ENCODE measurements at regions not wholly inside any gene's neighbourhood (a gene's known extent, or its start where the extent isn't known, plus 50 kb on each side); places are given as distances from the start of the nearest gene placed in this dataset.

GRCh38 chr2:123371535-123371934, 653.6 kb upstream of the CNTNAP5 start:
- Histone ChIP-seq H3K9ac (ENCODE audit: low read length in 3 of 3) (no peak overlapping the region), H3K4me1 (ENCODE audit: control insufficient read depth in 2 of 3, insufficient read depth in 2 of 3, low read depth in 1 of 3, low read length in 3 of 3) (no peaks in the 10 kb centered on the region), H3K9me3 (ENCODE audit: control insufficient read depth in 2 of 3, insufficient read depth in 1 of 3, low read length in 3 of 3) (no peaks in the 10 kb centered on the region), H3K27ac (ENCODE audit: low read depth in 2 of 2, low read length in 2 of 2) (no peak overlapping the region), H3K27me3 (ENCODE audit: control insufficient read depth, insufficient read depth, low read length) (no peaks in the 10 kb centered on the region), H3K4me3 (ENCODE audit: low read length in 3 of 3) (no peak overlapping the region), H3K36me3 (ENCODE audit: control insufficient read depth in 2 of 3, insufficient read depth in 3 of 3, low read length in 3 of 3) (no peaks in the 10 kb centered on the region)
- DNase-seq (no peak), FAIRE-seq (no peak)
- intact Hi-C loops (cut with DNase I): no loop called here
- no peak for TF ChIP-seq CTCF (IDR thresholded peaks at IDR 0.05; ENCODE audit: borderline replicate concordance, extremely low read depth, insufficient read depth)

- no peak overlapping the region for H3K9ac ChIP-seq (ENCODE audit: low read length in 3 of 3)
- H3K27ac ChIP-seq (ENCODE audit: low read depth in 2 of 2, low read length in 2 of 2): no peak overlapping the region
- DNase-seq (peak in 4 of 5 donors; percentile 23 to 49 (median 36)), FAIRE-seq (no peak)
- no peaks in the 10 kb centered on the region for H3K36me3 ChIP-seq (ENCODE audit: control insufficient read depth in 2 of 3, insufficient read depth in 3 of 3, low read length in 3 of 3)
- H3K9me3 ChIP-seq (ENCODE audit: control insufficient read depth in 2 of 3, insufficient read depth in 1 of 3, low read length in 3 of 3): no peaks in the 10 kb centered on the region
- intact Hi-C loops (cut with DNase I): no loop called here
- H3K4me1 ChIP-seq (ENCODE audit: control insufficient read depth in 2 of 3, insufficient read depth in 2 of 3, low read depth in 1 of 3, low read length in 3 of 3): no peaks in the 10 kb centered on the region
- TF ChIP-seq CTCF (IDR thresholded peaks at IDR 0.05; ENCODE audit: borderline replicate concordance, extremely low read depth, insufficient read depth): no peak
- no peak overlapping the region for H3K4me3 ChIP-seq (ENCODE audit: low read length in 3 of 3)
- H3K27me3 ChIP-seq (ENCODE audit: control insufficient read depth, insufficient read depth, low read length): no peaks in the 10 kb centered on the region
Measured at GRCh38 chr2:123380370-123380935, 644.6 kb upstream of the CNTNAP5 start.

GRCh38 chr2:123415678-123416077, 609.4 kb upstream of the CNTNAP5 start:
- Histone ChIP-seq H3K4me3 (ENCODE audit: low read length in 3 of 3) (no peak overlapping the region), H3K9ac (ENCODE audit: low read length in 3 of 3) (no peak overlapping the region), H3K27me3 (ENCODE audit: control insufficient read depth, insufficient read depth, low read length) (no peaks in the 10 kb centered on the region), H3K9me3 (ENCODE audit: control insufficient read depth in 2 of 3, insufficient read depth in 1 of 3, low read length in 3 of 3) (no peaks in the 10 kb centered on the region), H3K27ac (ENCODE audit: low read depth in 2 of 2, low read length in 2 of 2) (no peak overlapping the region), H3K36me3 (ENCODE audit: control insufficient read depth in 2 of 3, insufficient read depth in 3 of 3, low read length in 3 of 3) (no peaks in the 10 kb centered on the region), H3K4me1 (ENCODE audit: control insufficient read depth in 2 of 3, insufficient read depth in 2 of 3, low read depth in 1 of 3, low read length in 3 of 3) (no peaks in the 10 kb centered on the region)
- DNase-seq (no peak), FAIRE-seq (no peak)
- intact Hi-C loops (cut with DNase I): no loop called here
- TF ChIP-seq CTCF (IDR thresholded peaks at IDR 0.05; ENCODE audit: borderline replicate concordance, extremely low read depth, insufficient read depth): no peak

- DNase-seq: no peak
- no peak overlapping the region for H3K4me3 ChIP-seq (ENCODE audit: low read length in 3 of 3)
- no peaks in the 10 kb centered on the region for H3K9me3 ChIP-seq (ENCODE audit: control insufficient read depth in 2 of 3, insufficient read depth in 1 of 3, low read length in 3 of 3)
- H3K27me3 ChIP-seq (ENCODE audit: control insufficient read depth, insufficient read depth, low read length): no peaks in the 10 kb centered on the region
- no peaks in the 10 kb centered on the region for H3K4me1 ChIP-seq (ENCODE audit: control insufficient read depth in 2 of 3, insufficient read depth in 2 of 3, low read depth in 1 of 3, low read length in 3 of 3)
- H3K9ac ChIP-seq (ENCODE audit: low read length in 3 of 3): no peak overlapping the region
- no peak overlapping the region for H3K27ac ChIP-seq (ENCODE audit: low read depth in 2 of 2, low read length in 2 of 2)
- no peaks in the 10 kb centered on the region for H3K36me3 ChIP-seq (ENCODE audit: control insufficient read depth in 2 of 3, insufficient read depth in 3 of 3, low read length in 3 of 3)
- intact Hi-C loops (cut with DNase I): no loop called here
- no peak for TF ChIP-seq CTCF (IDR thresholded peaks at IDR 0.05; ENCODE audit: borderline replicate concordance, extremely low read depth, insufficient read depth)
- FAIRE-seq: peak; percentile 52
Measured at GRCh38 chr2:123419976-123420375, 605.1 kb upstream of the CNTNAP5 start.
